HEK293 (cell line): ENCODE measurements at regions not wholly inside any gene's neighbourhood (a gene's known extent, or its start where the extent isn't known, plus 50 kb on each side); places are given as distances from the start of the nearest gene placed in this dataset.

ENCODE experiments used
- TCF7L2 ChIP-seq: IDR thresholded peaks from 2 replicates; pipeline ENCODE4 v1.6.1; 2011; ENCODE audit warnings: low read depth, mild to moderate bottlenecking, inconsistent platforms, low read length, moderate library complexity, borderline replicate concordance
- ZBTB20 ChIP-seq: fragments of 450-650 bp; formaldehyde crosslinking; IDR thresholded peaks from 2 replicates; pipeline ENCODE4 v1.5.1; 2016; ENCODE audit warnings: missing biosample characterization, missing genetic modification characterization
- ZNF239 ChIP-seq: fragments of 450-650 bp; formaldehyde crosslinking; IDR thresholded peaks from 2 replicates; pipeline ENCODE4 v1.5.1; 2016; ENCODE audit warnings: missing biosample characterization, missing genetic modification characterization
- ZNF274 ChIP-seq, 2 experiments: fragments of 200-500 bp in 1 of 2; fragments of 450-650 bp in 1 of 2; sonication (Bioruptor generic) in 1 of 2; formaldehyde crosslinking in 1 of 2; IDR thresholded peaks; 2 replicates each; pipeline versions ENCODE4 v1.5.1 to v1.6.1; 2014 to 2016; ENCODE audit warnings: borderline replicate concordance in 1 of 2, inconsistent platforms in 1 of 2, low read length in 1 of 2, missing biosample characterization in 1 of 2, missing genetic modification characterization in 1 of 2
- ZNF366 ChIP-seq: fragments of 450-650 bp; formaldehyde crosslinking; conservative IDR thresholded peaks from 2 replicates; pipeline ENCODE4 v1.5.1; 2016; ENCODE audit warnings: missing biosample characterization, missing genetic modification characterization
- ZNF560 ChIP-seq: fragments of 450-650 bp; formaldehyde crosslinking; IDR thresholded peaks from 2 replicates; pipeline ENCODE4 v1.5.1; 2017; ENCODE audit warnings: missing biosample characterization, missing genetic modification characterization, borderline replicate concordance
- TF ChIP-seq, protein P1 (sequence below): fragments of 450-650 bp; formaldehyde crosslinking; IDR thresholded peaks from 2 replicates; pipeline ENCODE4 v1.5.1; 2016; ENCODE audit warnings: missing biosample characterization, missing genetic modification characterization

DNA sequence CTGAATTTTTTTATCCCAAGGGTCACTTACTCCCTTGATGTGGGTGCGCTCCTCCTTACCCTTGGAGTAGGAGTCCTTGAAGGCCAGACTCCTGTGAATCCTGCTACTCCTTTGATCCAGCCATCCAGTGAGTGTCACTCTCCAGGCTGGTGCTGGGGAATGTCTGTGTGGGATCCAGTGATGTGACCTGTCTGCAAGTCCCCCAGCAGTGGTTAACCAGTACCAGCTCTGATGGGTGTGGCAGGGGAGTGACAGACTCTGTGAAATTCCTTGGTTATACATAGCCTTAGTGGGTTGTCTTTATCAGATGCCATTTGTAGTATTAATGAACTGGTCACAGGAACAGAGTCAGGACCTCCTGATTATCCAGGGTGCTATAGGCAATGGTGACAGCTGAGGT is 409.5 kb upstream of the LMO3 start:
- TF ChIP-seq, protein P1, sequence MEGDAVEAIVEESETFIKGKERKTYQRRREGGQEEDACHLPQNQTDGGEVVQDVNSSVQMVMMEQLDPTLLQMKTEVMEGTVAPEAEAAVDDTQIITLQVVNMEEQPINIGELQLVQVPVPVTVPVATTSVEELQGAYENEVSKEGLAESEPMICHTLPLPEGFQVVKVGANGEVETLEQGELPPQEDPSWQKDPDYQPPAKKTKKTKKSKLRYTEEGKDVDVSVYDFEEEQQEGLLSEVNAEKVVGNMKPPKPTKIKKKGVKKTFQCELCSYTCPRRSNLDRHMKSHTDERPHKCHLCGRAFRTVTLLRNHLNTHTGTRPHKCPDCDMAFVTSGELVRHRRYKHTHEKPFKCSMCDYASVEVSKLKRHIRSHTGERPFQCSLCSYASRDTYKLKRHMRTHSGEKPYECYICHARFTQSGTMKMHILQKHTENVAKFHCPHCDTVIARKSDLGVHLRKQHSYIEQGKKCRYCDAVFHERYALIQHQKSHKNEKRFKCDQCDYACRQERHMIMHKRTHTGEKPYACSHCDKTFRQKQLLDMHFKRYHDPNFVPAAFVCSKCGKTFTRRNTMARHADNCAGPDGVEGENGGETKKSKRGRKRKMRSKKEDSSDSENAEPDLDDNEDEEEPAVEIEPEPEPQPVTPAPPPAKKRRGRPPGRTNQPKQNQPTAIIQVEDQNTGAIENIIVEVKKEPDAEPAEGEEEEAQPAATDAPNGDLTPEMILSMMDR (tag by site-specific recombination), result no peak
- TF ChIP-seq ZBTB20 (tag by site-specific recombination), result no peak
- no peak for TF ChIP-seq ZNF560 (tag by site-specific recombination)
- TF ChIP-seq ZNF366 (tag by site-specific recombination), result no peak
- TF ChIP-seq ZNF239 (tag by site-specific recombination), result no peak
- TF ChIP-seq TCF7L2, result no peak
- TF ChIP-seq ZNF274 (IDR thresholded peaks at IDR 0.05; ENCODE audit: low read length), result no peak
- no peak for TF ChIP-seq ZNF274 (tag by site-specific recombination; IDR thresholded peaks at IDR 0.05; ENCODE audit: borderline replicate concordance)
